Activated naive CD4-positive, alpha-beta T cell treated with anti-CD3 and anti-CD28 coated beads, Interleukin-2, amount 50 U/mL, for 16 hours (primary cell): ENCODE measurements at regions not wholly inside any gene's neighbourhood (a gene's known extent, or its start where the extent isn't known, plus 50 kb on each side); places are given as distances from the start of the nearest gene placed in this dataset.
"Not testable (repeated sequence)": the region's sequence is repeated elsewhere in the genome, so short reads cannot be mapped to it uniquely, and the experiment has no call there.

Experiments
- DNase-seq: peaks from one replicate; pipeline ENCODE4 v3.0.0-alpha.2; 2020

DNA sequence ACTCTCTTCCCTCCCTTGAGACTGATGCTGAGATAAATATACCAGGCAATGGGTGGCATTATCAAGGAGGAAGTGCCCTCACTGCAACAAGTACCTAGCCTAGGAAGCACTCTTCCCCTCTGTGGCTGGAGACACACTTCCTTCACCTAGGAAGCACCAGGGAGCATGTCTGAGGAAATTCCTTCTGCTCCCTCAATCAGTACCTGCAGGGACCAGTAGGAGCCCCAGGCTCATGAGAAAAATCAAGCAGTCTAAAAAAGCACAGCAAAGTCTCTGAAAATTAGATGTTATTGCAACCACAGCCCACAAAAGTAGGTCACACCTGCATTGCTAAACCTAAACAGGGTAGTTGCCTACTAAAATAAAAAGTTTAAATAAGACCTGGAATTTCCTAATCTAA, 78.2 kb upstream of the TRPM1 start:
- DNase-seq: no peak

DNA sequence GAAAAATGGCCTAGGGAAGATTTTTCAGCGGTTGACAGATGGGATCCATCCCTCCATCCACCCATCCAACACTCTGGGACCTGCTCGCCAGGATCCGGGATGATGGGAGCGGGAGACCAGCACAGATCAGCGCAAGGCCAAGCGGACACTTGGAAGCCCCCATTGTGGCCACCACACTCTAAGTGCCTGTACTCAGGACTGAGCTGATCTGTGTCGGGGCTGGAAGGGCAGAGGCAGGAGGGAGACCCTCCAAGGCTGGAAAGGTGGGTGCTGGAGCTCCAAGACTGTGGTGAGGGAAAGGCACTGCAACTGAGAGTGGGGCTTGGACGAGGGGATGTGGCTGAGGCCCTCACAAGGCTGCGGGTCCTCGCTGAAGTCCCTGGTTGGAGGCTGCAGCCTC, 91.8 kb upstream of the TRPM1 start:
- DNase-seq: no peak

DNA sequence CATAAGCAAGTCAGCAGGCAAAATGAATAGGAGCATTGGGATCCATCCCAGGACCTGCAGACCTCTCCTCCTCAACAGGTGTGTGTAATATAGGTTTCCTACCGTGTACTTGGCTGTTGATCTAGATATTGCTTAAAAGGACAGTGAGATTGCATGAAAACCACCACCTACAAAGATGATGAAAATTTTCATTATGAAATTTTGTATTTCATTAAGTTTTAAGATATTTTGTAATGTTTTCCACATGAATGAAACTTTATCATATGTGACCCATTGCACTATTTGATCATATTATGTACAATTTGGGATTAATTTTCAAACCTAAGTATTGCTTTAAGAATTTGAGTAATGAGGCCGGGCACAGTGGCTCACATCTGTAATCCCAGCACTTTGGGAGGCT, 94.3 kb upstream of the TRPM1 start:
- DNase-seq: no peak

DNA sequence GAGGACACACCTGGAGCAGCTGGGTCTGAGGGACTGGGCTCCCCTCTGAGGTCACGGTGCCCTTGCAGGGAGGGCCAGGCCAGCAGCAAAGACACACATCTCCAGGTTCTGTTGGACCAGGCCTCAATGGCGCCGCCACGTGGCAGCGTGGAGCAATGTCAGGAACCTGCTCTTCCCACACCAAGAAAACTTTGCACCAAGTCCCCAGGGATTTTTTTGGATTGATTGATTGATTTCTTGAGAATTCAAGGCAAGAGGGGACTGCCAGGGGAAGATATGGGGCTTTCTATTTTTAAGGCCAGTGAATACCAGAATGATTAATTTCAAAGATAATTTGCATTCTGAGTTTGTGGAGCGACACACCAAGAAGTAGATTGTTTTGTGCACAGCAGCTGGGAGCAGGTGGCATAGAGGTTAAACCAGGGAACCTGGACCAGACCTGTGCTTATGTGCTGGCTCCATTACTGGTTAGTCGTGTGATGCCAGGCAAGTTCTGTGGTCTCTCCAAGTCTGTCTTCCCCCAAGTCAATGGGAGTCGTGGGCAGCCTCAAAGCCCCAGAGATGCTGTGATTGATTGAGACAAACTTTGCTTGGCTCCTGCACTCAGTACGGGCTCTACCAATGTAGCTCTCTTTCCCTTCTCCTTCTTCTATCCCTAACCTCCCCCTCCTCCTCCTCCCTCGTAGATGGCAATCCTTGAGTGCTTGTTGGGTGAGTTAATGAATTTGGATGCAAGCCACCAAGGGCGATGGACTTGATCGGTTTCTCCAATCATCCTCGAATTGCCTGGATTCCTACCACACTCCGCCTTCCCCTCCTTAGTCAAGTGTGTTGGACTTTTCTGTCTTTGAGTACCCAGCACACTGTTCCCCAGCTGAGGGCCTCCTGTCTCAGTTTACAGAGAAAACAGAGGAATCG, 96.2 kb upstream of the TRPM1 start:
- peak; percentile 37 for DNase-seq

DNA sequence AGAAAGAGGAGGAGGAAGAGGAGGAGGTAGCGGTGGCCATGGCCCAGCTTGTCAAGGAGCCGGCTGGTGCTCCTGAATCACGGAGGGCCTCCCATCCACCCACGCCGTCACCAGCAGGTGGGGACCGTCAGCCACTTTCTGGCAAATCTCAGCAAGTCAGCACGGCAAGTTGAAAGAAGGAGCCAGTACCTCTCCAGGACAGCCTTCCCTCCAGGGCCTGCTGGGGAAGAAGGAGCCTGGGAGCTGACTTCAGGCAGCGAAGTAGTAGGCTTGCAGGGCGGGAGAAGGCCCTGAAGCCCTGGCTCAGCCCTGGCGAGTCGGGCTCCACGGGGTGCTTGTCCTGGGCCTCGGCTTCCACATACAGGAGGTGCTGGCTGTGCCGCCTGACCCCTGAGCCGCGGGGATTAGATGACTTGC, 99.2 kb upstream of the TRPM1 start:
- peak; percentile 62 for DNase-seq

DNA sequence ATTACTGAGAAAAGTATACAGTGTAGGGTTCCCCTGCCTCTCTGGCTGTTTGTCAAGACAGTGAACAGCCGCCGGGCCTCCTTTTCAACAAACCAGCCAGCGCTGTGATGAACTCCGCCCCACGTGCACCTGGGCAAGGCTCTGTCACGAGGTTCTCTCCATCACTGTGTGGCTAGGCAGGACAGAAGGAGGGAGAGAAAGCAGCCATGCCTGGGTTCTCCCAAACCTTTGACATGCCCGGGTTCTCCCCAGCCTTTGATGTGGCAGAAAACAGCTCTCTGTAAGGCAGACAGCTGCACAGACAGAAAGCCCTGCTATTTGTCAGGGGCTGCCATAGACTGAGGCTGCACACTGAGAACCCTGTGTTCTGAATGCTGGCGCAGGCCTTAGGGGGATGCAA, 101.4 kb upstream of the TRPM1 start:
- DNase-seq: peak; percentile 27

DNA sequence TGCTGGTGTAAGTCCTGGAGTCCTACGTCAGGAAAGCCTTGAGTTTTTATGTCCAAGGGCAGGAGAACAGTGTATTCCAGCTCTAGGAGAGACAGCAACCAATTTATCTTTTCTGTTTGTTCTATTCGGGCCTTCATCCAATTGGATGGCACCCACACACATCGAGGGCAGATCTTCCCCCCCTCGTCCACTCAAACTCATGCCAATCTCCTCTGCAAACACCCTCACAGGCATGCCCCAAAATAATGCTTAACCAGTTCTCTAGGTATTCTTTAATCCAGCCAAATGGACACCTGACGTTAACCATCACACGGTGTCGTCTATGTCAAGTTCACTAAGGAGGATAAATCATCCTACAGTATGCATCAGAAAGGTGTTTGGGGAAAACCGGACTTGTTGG, 102.5 kb upstream of the TRPM1 start:
- DNase-seq: no peak

DNA sequence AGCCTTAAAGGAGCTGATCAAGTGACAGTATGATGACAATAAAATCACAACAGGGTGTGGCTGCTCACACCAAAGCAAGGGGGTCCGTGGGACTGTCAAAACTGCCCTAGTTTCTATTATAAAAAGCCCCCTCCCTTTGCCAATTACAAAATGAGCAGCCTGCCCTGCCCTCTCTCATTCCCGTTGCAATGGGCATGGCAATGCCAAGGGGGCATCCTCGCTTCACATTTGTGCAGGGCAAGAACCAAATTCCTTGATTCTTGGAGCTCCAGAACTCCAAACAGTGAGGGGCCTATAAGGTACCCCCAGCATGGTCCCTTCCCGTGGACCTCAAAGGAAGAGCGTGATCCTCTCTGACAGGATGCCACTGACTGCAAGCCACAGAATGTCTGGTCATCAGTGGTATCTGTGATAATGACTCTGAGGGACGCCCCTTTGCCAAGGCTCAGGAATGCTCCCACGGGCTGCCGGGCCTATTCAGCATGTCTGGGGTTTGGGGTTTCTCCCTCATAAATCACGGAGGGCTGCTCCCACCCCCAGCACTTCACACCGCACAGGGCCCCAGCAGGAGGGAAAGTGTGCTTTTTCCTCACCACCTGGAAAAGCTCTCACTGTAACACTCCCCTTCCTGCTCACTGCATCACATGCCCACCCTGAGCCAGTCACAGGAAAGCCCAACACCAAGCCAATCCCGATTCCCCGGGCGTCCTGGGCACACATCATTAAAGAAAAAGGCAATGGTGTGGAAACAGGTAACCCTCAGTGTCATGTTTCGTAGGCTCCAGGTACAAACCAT, 105.1 kb upstream of the TRPM1 start:
- DNase-seq: no peak

DNA sequence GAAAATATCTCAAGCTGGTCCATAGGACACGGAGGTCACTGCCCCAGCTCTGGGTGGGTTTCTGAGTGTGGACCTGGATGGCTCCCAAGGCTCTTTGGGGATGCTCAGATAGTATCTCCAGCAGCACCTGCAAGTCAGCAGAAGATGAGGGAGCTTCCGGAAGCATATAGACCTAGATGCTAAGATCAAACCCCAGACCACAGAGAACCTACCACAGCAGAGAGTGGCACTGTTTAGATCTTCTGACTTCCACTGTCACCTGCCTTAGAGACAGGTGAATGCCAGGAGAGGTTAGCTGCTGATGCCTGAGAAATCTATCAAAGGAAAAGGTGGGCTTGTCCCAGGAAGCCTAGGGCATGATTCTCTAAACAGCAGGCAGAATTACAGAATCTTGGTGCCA, 105.7 kb upstream of the TRPM1 start:
- DNase-seq: no peak

DNA sequence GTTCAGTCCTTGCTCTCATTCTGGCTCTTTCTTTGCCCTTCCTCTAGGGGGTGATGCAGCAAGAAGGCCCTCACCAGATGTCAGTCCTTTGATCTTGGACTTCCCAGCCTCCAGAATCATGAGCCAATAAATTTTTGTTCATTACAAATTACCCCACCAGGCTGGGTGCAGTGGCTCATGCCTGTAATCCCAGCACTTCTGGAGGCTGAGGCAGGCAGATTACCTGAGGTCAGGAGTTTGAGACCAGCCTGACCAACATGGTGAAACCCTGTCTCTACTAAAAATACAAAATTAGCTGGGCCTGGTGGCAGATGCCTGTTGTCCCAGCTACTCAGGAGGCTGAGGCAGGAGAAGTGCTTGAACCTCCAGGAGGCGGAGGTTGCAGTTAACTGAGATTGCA, 106.3 kb upstream of the TRPM1 start:
- DNase-seq: not testable (repeated sequence)

DNA sequence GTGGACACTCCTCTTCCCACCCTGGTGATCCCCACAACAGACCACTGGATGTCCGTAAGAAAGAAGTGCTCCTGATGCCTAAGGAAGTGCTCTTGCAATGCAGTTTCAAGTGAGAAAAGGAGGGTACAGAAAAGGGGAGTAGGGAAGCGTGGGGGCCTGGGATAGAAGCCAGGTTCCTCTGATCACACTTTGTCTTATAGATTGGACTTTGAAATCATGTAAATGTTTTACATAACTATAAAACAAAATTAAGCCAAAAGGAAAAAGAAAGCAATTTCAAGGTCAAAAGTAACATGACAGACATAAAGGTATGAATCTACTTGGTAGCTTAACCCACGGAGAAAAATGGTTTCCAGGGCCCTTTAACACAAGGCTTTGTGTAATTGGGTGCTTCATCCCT, 107.3 kb upstream of the TRPM1 start:
- no peak for DNase-seq

DNA sequence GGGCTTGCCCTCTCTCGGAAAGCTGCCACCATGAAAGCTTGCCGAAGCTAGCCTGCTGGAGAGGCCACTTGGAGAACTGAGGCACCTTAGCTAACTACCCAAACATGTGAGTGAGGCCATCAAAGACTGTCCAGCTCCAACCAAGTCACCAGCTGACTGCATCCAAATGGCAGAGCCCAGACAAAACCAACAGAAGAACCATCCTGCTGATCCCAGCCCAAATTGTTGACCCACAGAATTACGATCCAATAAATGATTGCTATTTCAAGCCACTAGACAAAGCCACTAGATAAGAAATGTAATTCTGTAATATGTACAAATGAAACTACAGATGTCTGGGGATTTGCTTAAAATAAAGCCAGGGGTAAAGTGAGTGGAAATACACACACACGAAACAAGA, 109.8 kb upstream of the TRPM1 start:
- no peak for DNase-seq

DNA sequence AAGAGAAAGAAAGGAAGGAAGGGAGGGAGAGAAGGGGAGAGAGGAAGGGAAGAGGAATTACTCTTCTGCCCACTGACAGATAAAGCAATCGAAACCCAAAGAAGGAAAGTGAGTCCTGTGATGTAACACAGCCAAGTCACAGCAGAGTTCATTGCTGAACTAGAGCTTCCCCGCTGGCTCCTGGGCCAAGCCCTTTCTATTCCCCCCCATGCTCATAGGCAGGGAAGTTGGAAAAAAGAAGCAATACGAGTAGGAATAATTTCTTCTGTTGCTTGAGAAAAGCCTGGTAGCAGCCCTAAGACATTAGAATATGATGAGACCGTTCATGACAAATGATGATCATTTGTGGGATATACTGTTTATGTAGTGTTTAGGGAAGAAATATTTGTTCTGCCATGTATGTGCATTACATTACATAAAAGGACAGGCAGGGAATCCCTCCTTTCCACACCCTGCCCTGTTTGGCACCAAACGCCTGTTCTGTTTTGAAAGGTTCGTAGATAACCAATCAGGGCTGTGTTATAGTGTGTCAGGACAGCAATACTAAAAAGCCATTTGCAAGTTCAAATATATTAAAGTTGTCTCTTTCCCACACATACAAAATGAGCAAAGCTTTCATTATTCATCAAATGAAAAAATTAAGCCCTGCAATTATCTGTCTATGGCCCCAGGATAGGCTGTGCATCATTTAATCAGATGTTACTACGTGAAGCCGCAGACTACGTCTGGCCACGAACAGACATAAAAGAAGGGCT, 111.0 kb upstream of the TRPM1 start:
- no peak for DNase-seq

DNA sequence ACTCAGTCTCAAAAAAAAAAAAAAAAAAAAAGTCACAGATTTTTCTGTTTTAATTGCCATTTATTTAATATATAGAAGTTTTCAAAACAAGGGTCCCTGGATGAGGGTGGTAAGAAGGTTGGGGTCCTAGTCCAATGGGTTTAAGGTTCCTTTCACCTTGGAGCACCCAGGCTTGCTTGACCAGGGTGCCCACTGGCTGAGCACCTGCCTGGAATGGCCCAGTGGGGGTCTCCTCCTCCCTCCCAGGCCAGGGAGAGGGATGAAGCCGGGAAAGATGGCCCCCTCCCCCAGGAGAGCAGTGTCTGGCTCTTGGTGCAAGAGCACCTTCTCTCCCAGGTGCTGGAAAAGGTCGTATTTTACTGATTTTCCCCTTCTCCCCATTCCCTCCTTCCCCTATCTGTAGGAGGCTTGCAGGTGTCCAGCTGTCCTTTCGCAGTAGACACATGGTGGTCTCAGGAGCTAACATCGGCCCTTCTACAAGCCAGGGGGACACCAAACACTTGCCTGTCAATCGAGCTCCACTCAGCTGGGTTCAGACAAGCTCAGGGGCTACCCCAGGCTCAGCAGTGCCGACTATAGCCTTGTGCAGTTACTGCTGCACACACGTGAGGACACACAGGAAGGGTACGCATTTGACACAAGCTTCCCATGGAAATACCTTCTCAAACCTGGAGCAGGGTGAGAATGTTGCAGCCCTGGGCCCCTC, 112.3 kb upstream of the KLF13 start:
- no peak for DNase-seq

DNA sequence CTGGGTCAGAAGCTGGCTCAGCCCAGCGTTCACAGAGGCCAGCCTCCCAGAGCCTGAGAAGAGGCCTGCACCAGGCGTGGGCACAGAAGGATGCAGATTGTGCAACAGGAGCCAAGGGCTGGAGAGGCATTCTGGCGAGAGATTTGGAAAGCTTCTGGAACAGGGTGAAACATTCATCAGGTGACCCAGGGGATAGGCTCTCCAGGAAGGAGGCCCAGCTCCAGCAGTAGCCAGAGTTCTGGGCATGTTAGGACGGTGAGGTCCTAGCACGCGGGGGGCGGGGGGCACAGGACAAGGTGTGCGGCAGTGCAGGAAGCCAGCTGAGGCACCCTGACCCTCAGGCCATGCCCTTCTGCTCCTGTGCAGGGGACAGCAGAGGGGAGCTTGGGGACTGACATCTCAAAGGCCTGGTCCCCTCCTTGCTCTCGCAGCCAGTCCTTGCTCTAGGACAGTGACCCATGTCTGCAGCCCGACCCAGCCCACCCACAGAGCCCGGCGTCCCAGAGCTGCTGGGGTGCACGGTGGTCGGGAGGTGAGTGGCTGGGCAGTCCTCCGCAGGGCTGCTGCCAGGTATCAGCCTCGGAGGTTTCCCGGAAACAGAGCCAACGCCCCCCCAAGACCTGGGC, 111.7 kb upstream of the KLF13 start:
- DNase-seq: no peak

DNA sequence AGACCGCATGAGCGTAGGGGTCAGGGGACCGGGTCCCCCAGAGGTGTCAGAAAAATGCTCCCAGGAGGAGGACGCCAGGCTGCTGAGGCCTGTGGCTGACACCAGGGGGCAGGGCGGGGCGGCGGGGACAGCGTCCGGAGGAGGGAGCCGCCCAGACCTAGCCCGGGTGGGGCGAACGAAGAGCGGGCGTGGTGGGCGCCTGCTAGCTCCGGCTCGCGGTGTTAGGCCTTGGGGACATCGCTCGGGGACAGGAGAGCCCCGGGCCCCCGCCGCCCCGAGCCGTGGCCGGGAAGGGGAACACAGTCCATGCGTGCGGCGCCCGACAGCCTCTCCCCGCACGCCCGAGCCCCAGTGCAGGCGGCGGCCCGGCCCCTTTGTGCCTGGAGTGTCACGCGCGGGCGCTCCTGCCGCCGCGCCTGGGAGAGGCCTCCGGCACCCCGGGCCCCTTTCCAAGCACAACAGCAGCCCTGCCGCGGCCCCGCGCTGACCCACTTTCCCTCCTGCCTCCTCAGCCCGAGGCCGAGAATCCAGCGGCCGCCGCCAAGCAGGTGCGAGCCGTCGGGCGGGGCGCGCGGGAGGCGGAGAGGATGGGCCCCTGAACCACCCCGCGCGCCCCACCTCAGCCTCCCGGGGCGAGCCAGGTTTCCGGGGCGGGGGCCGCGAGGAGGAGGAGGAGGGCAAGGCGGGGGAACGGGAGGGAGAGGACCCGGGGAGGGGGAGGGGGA, 111.0 kb upstream of the KLF13 start:
- DNase-seq: peak; percentile 86

DNA sequence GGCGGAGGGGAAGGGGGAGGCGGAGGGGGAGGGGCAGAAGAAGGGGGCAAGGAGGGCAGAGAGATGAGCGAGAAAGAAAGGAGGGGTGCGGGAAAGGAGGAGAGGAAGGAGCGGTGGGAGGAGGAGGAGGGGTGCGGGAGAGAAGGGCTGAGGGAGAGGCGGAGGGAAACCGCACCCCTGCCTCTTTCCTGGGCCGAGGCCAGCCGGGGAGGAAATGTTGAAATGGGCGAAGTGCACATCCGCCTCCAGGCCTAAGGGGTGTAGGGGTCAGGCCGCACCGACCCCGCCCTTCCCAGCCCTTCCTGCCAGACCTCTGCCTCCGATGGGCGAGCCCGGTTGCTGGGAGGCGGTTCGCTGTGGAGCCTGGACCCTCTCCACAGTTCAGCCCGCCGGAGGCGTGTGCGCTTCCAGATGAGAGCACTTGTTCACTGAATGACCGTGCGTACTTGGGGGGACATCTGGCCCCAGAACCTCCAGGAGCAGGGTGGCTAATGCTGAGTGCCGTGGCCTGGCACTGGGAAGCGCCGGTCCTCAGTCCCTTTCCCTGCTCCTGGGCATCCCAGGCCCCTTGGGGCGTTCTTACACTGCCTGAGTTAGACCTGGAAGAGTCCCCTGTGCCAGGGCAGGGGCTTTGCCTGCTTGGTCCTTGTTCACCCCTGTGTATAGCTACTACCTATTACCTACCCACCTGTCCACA, 110.3 kb upstream of the KLF13 start:
- DNase-seq: no peak

DNA sequence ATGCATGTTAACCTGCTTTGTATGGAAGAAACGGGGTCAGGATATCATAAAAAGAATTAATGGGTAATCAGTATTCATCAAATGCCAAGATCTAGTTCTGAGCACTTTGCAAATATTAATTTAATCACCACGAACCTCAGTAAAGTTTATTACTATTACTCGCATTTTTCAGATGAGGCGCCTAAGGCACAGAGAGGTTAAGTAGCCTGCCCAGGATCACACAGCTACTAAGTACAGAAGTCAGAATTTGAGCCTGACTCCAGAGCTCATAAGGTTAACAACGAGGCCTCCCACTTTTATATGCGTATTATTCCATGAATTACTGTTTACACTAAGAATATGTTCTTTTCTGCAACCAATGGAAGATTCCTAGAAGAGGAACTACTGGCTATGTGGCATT, 109.6 kb upstream of the KLF13 start:
- no peak for DNase-seq

DNA sequence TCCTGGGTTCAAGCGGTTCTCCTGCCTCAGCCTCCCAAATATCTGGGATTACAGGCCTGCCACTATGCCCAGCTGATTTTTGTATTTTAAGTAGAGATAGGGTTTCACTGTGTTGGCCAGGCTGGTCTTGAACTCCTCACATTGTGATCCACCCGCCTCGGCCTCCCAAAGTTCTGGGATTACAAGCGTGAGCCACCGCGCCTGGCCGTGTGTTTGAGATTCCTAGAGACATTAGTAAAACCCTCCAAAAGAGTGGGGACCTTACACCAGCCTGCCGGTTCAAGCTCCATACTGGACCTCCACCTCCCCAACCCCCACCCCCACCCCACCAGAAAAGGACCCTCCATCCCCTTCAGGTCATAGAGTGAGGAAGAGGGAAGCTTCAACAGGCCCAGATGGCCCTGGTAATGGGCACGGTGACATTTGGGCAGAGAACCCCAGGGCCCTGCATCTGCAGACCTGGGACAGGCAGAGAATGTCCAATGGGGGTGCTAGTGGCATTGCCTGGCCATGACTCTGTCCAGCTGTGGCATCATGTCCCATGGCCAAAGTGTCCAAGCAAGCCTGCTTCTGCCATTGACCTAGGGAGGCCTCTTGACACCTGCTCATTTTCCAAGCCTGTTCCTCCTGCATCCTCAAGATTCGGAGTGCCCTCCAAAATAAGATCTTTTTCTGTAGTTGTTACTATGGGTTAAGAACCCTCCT, 108.9 kb upstream of the KLF13 start:
- no peak for DNase-seq

DNA sequence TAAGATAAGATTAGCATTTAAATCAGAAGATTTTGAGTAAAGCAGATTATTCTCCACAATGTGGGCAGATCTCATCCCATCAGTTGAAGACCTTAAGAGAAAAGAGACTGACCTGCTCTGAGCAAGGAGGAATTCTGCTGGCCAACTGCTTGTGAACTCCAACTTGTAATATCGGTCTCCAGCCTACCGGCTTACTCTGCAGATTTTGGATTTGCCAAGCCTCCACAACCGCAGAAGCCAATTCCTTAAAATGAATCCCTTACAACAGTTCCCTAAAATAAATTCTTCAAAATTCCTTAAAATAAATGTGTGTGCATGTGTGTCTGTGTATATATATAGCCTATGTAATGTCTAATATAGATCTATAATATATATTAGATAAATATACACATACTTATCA, 107.4 kb upstream of the KLF13 start:
- DNase-seq: no peak
